Activated T-cell treated with anti-CD3 and anti-CD28 coated beads, Interleukin-2, amount 50 U/mL, for 48 hours (primary cell): ENCODE measurements at regions not wholly inside any gene's neighbourhood (a gene's known extent, or its start where the extent isn't known, plus 50 kb on each side); places are given as distances from the start of the nearest gene placed in this dataset.
"Not testable (repeated sequence)": the region's sequence is repeated elsewhere in the genome, so short reads cannot be mapped to it uniquely, and the experiment has no call there.

Source experiments
- DNase-seq, 2 experiments: peaks; one replicate each; pipeline ENCODE4 v3.0.0-alpha.2; 2020

- DNase-seq, result no peak
Measured at GRCh38 chr2:109048163-109048562, 59.1 kb upstream of the EDAR start.

GRCh38 chr2:109047569-109047968, 58.5 kb upstream of the EDAR start:
- DNase-seq, result not testable (repeated sequence)

GRCh38 chr2:109046925-109047508, 58.0 kb upstream of the EDAR start:
- no peak for DNase-seq

- DNase-seq, result no peak
Measured at GRCh38 chr2:109045505-109045904, 56.5 kb upstream of the EDAR start.

GRCh38 chr2:109038992-109039391, 50.0 kb upstream of the EDAR start:
- DNase-seq, result no peak
